K562 (cell line): ENCODE measurements at regions not wholly inside any gene's neighbourhood (a gene's known extent, or its start where the extent isn't known, plus 50 kb on each side); places are given as distances from the start of the nearest gene placed in this dataset.

Source experiments
- ATAC-seq: fragments of 200-7000 bp; cut with Tn5 transposase; 3 replicates; pipeline ENCODE4 v1.9.1; 2020; ENCODE audit warnings: moderate library complexity
- BruUV-seq: library from RNA; stranded (reverse); fragments of 400-500 nt; replicated peaks from 2 replicates; lab custom pipeline; 2021; lab: Mats Ljungman, UMichigan
- CTCF ChIA-PET: fragments of 300-600 bp; formaldehyde crosslinking; extraction: SDS; loops from one replicate; lab custom pipeline; 2021; ENCODE audit warnings: low intra/inter-chr PET ratio; lab: Yijun Ruan, JAX
- POLR2A ChIA-PET: fragments of 300-600, 350-650 bp; sonication (Branson Sonifier 250); formaldehyde crosslinking; extraction: SDS; loops from one replicate; lab custom pipeline; 2021; ENCODE audit warnings: antibody characterized with exemption, inconsistent platforms; lab: Yijun Ruan, JAX
- DNase-seq, 4 experiments: peaks; one replicate each; pipeline versions ENCODE4 v3.0.0 to v3.0.0-alpha.2; 2011 to 2018; ENCODE audit warnings: low spot score in 3 of 4, mixed read lengths in 3 of 4; ENCODE audit errors: extremely low read depth in 1 of 4
- FAIRE-seq: peaks from 2 replicates; lab custom pipeline; 2011; peaks lifted over from hg19 to GRCh38; lab: Jason Lieb, UNC
- H2AFZ ChIP-seq: 2 replicates; pipeline ENCODE4 v1.6.0; 2011; ENCODE audit warnings: low read depth, low read length, control low read depth, inconsistent platforms
- H3K27ac ChIP-seq: fragments of 200-600 bp; 3 replicates; pipeline ENCODE4 v1.8.0; 2011; ENCODE audit warnings: low read depth, mild to moderate bottlenecking, control low read depth, inconsistent platforms, low read length, moderate library complexity, mixed read lengths; ENCODE audit errors: extremely low read depth
- H3K27me3 ChIP-seq, 2 experiments: fragments of 300-600 bp in 1 of 2; 2 replicates in 1 of 2; 3 replicates in 1 of 2; pipeline versions ENCODE4 v1.6.0 to v1.8.0; 2011; ENCODE audit warnings: inconsistent platforms in 2 of 2, low read length in 2 of 2, mild to moderate bottlenecking in 1 of 2, mixed read lengths in 1 of 2, moderate library complexity in 1 of 2; ENCODE audit not compliant: control insufficient read depth in 2 of 2, insufficient read depth in 2 of 2
- H3K36me3 ChIP-seq: fragments of 300-600 bp; 3 replicates; pipeline ENCODE4 v1.8.0; 2011; ENCODE audit warnings: mild to moderate bottlenecking, low read length, inconsistent platforms; ENCODE audit not compliant: control insufficient read depth, insufficient read depth
- H3K4me1 ChIP-seq, 2 experiments: fragments of 200-600 bp in 1 of 2; replicated peaks in 1 of 2; 2 replicates in 1 of 2; 3 replicates in 1 of 2; pipeline versions ENCODE4 v1.5.1 to v1.8.0; 2011; ENCODE audit warnings: inconsistent platforms in 2 of 2, low read length in 2 of 2, mild to moderate bottlenecking in 1 of 2, mixed read lengths in 1 of 2, moderate library complexity in 1 of 2; ENCODE audit not compliant: control insufficient read depth in 2 of 2, insufficient read depth in 2 of 2
- H3K4me2 ChIP-seq: 2 replicates; pipeline ENCODE4 v1.6.1; 2011; ENCODE audit warnings: low read length, control low read depth, inconsistent platforms, mixed read lengths; ENCODE audit not compliant: insufficient read depth
- H3K4me3 ChIP-seq: fragments of 200-600 bp; sonication (generic), shearing (Covaris generic); 2 replicates; pipeline ENCODE4 v1.5.1; 2016; ENCODE audit warnings: control low read depth, inconsistent platforms
- H3K79me2 ChIP-seq: fragments of 200-600 bp; 3 replicates; pipeline ENCODE4 v1.8.0; 2011; ENCODE audit warnings: low read length, inconsistent platforms; ENCODE audit not compliant: control insufficient read depth, insufficient read depth
- H3K9ac ChIP-seq, 2 experiments: 2 replicates each; pipeline versions ENCODE4 v1.6.0 to v1.6.1; 2011; ENCODE audit warnings: low read depth in 2 of 2, low read length in 2 of 2, control low read depth in 1 of 2, inconsistent platforms in 1 of 2, mild to moderate bottlenecking in 1 of 2, mixed read lengths in 1 of 2; ENCODE audit not compliant: insufficient read depth in 1 of 2
- H3K9me1 ChIP-seq: one replicate; pipeline ENCODE4 v1.6.0; 2011; ENCODE audit warnings: inconsistent platforms, mild to moderate bottlenecking, low read length, moderate library complexity; ENCODE audit not compliant: control insufficient read depth, insufficient read depth
- H3K9me3 ChIP-seq: replicated peaks from 2 replicates; pipeline ENCODE4 v1.5.1; 2011; ENCODE audit warnings: low read depth, low read length, inconsistent platforms; ENCODE audit not compliant: control insufficient read depth, insufficient read depth
- H4K20me1 ChIP-seq: replicated peaks from 2 replicates; pipeline ENCODE4 v1.6.1; 2011; ENCODE audit warnings: low read length, inconsistent platforms, mixed read lengths; ENCODE audit not compliant: control insufficient read depth, insufficient read depth
- ATF1 ChIP-seq, 2 experiments: fragments of 450-650 bp in 1 of 2; IDR thresholded peaks; 2 replicates each; pipeline ENCODE4 v1.6.1; 2016; ENCODE audit warnings: missing compliant biosample characterization in 1 of 2, missing genetic modification characterization in 1 of 2
- CGGBP1 ChIP-seq: fragments of 250-450 bp; sonication (Bioruptor Pico); IDR thresholded peaks from 2 replicates; pipeline ENCODE4 v1.9.0; 2021; ENCODE audit warnings: mild to moderate bottlenecking
- FOXA1 ChIP-seq: fragments of 450-650 bp; IDR thresholded peaks from 2 replicates; pipeline ENCODE4 v1.6.1; 2016; ENCODE audit warnings: mild to moderate bottlenecking, borderline replicate concordance
- FOXJ3 ChIP-seq: sonication (generic); formaldehyde crosslinking; IDR thresholded peaks from 2 replicates; pipeline ENCODE4 v1.4.0; 2020; ENCODE audit warnings: mild to moderate bottlenecking, missing genetic modification reagents
- GATA2 ChIP-seq: sonication (generic); formaldehyde crosslinking; IDR thresholded peaks from 2 replicates; pipeline ENCODE4 v1.4.0; 2020; ENCODE audit warnings: mild to moderate bottlenecking, missing genetic modification reagents
- IFI16 ChIP-seq: fragments of 250-450 bp; sonication (Bioruptor Pico); IDR thresholded peaks from 2 replicates; pipeline ENCODE4 v2.1.2; 2022; ENCODE audit warnings: mild to moderate bottlenecking, inconsistent platforms
- NR2F6 ChIP-seq: fragments of 450-650 bp; formaldehyde crosslinking; IDR thresholded peaks from 2 replicates; pipeline ENCODE4 v1.4.0; 2020; ENCODE audit warnings: mild to moderate bottlenecking
- NUFIP1 ChIP-seq: fragments of 450-650 bp; IDR thresholded peaks from 2 replicates; pipeline ENCODE4 v1.6.1; 2018; ENCODE audit not compliant: partially characterized antibody
- PTTG1 ChIP-seq: fragments of 450-650 bp; IDR thresholded peaks from 2 replicates; pipeline ENCODE4 v1.6.1; 2016; ENCODE audit warnings: low read depth, mild to moderate bottlenecking, missing genetic modification characterization, missing compliant biosample characterization
- ZBTB7A ChIP-seq: IDR thresholded peaks from 2 replicates; pipeline ENCODE4 v1.6.1; 2011; ENCODE audit warnings: low read depth, mild to moderate bottlenecking, low read length, moderate library complexity, borderline replicate concordance; ENCODE audit not compliant: control insufficient read depth
- ZC3H4 ChIP-seq: sonication (generic); formaldehyde crosslinking; IDR thresholded peaks from 2 replicates; pipeline ENCODE4 v1.9.0; 2021; ENCODE audit warnings: missing genetic modification reagents, borderline replicate concordance
- ZC3H8 ChIP-seq: fragments of 450-650 bp; IDR thresholded peaks from 2 replicates; pipeline ENCODE4 v1.6.1; 2017
- ZNF133 ChIP-seq: fragments of 250-450 bp; sonication (Bioruptor Pico); IDR thresholded peaks from 2 replicates; pipeline ENCODE4 v1.4.0; 2020; ENCODE audit warnings: mild to moderate bottlenecking
- ZNF174 ChIP-seq: fragments of 250-450 bp; sonication (Bioruptor Pico); IDR thresholded peaks from 2 replicates; pipeline ENCODE4 v1.4.0; 2020; ENCODE audit warnings: mild to moderate bottlenecking
- ZNF23 ChIP-seq: fragments of 250-450 bp; sonication (Bioruptor Pico); IDR thresholded peaks from 2 replicates; pipeline ENCODE4 v1.4.0; 2020; ENCODE audit warnings: mild to moderate bottlenecking
- ZNF551 ChIP-seq: fragments of 250-450 bp; sonication (Bioruptor Pico); IDR thresholded peaks from 2 replicates; pipeline ENCODE4 v1.5.0; 2021; ENCODE audit warnings: mild to moderate bottlenecking, moderate library complexity
- ZNF830 ChIP-seq: fragments of 250-450 bp; sonication (Bioruptor Pico); IDR thresholded peaks from 2 replicates; pipeline ENCODE4 v1.5.0; 2021; ENCODE audit warnings: mild to moderate bottlenecking
- WGBS: fragments of 100-300 bp; shearing (Covaris generic); methylation state at CpG from one replicate; pipeline ENCODE4 v1.1.6; 2016; ENCODE audit warnings: low coverage, mixed read lengths; ENCODE audit not compliant: insufficient coverage; ENCODE audit errors: missing lambda C conversion rate; 5-methylcytosine and 5-hydroxymethylcytosine counted together
- in situ Hi-C: fragments of 300-500 bp; cut with MboI; formaldehyde crosslinking; loops from 4 replicates; pipeline ENCODE4 v1.15.0; 2018; ENCODE audit warnings: inconsistent platforms, mixed read lengths
- intact Hi-C: fragments of 100-400 bp; cut with micrococcal nuclease; formaldehyde crosslinking; loops from 2 replicates; pipeline ENCODE4 v1.14.2; 2022

GRCh38 chr10:105974803-105975456, 1189.6 kb downstream of the SORCS1 start:
- no peaks in the 10 kb centered on the region for H3K9me1 ChIP-seq
- BruUV-seq = no TSS peak
- CTCF ChIA-PET = no interaction called here
- ATAC-seq = no peak
- no peaks in the 10 kb centered on the region for H3K36me3 ChIP-seq
- no peak overlapping the region for H3K4me2 ChIP-seq
- 0% methylated on average over 6 of the region's 7 CpGs for WGBS
- no peaks in the 10 kb centered on the region for H3K27me3 ChIP-seq
- no peak overlapping the region for H3K4me3 ChIP-seq
- H4K20me1 ChIP-seq = no peaks in the 10 kb centered on the region
- POLR2A ChIA-PET = no interaction called here
- H2AFZ ChIP-seq = no peak overlapping the region
- no peak overlapping the region for H3K9ac ChIP-seq
- no peaks in the 10 kb centered on the region for H3K9me3 ChIP-seq
- no peaks in the 10 kb centered on the region for H3K79me2 ChIP-seq
- intact Hi-C loops (no loop called here), in situ Hi-C loops (no loop called here)
- no peak for FAIRE-seq
- TF ChIP-seq ZNF830 = no peak
- no peak for TF ChIP-seq NR2F6 (CRISPR knock-in tag)
- TF ChIP-seq FOXJ3 (CRISPR knock-in tag) = no peak
- no peak for TF ChIP-seq ATF1 (CRISPR knock-in tag; IDR thresholded peaks at IDR 0.05)
- no peak for TF ChIP-seq ATF1 (tag; IDR thresholded peaks at IDR 0.05)
- TF ChIP-seq IFI16 (CRISPR knock-in tag) = no peak
- no peak for TF ChIP-seq ZC3H4 (CRISPR knock-in tag)
- no peak for TF ChIP-seq ZNF23 (CRISPR knock-in tag)
- no peak for TF ChIP-seq NUFIP1
- no peak for TF ChIP-seq GATA2 (CRISPR knock-in tag)
- TF ChIP-seq FOXA1 = no peak
- TF ChIP-seq CGGBP1 (CRISPR knock-in tag) = no peak
- no peak for TF ChIP-seq ZNF174 (CRISPR knock-in tag)
- TF ChIP-seq ZC3H8 = no peak
- no peak for TF ChIP-seq ZBTB7A
- no peak for TF ChIP-seq ZNF551 (CRISPR knock-in tag)
- no peak for TF ChIP-seq ZNF133 (CRISPR knock-in tag)
- TF ChIP-seq PTTG1 = no peak
- no peaks in the 10 kb centered on the region for H3K4me1 ChIP-seq
- DNase-seq = no peak
- H3K27ac ChIP-seq = no peak overlapping the region
